IMR-90 (cell line): ENCODE measurements at regions not wholly inside any gene's neighbourhood (a gene's known extent, or its start where the extent isn't known, plus 50 kb on each side); places are given as distances from the start of the nearest gene placed in this dataset.
A peak's percentile ranks its signal among the peaks of the same experiment; 100 is the strongest.

ENCODE experiments used
- ATAC-seq: fragments of 200-7000 bp; cut with Tn5 transposase; 2 replicates; pipeline ENCODE4 v1.9.1; 2020; ENCODE audit warnings: low read depth, mild to moderate bottlenecking, moderate library complexity
- BruUV-seq: library from RNA; stranded (reverse); fragments of 400-500 nt; replicated peaks from 2 replicates; lab custom pipeline; 2021; lab: Mats Ljungman, UMichigan
- CTCF ChIA-PET: fragments of 300-600 bp; formaldehyde crosslinking; extraction: SDS; loops from one replicate; lab custom pipeline; 2021; ENCODE audit warnings: antibody characterized with exemption; lab: Yijun Ruan, JAX
- POLR2A ChIA-PET: fragments of 300-600 bp; sonication (Branson Sonifier 250); formaldehyde crosslinking; loops from one replicate; lab custom pipeline; 2022; ENCODE audit warnings: antibody characterized with exemption; ENCODE audit not compliant: unreplicated experiment; lab: Charles Lee
- DNase-seq: peaks from one replicate; pipeline ENCODE4 v3.0.0; 2013
- H2AFZ ChIP-seq: replicated peaks from 2 replicates; pipeline ENCODE3; 2013; ENCODE audit warnings: low read length, mild to moderate bottlenecking; ENCODE audit not compliant: poor library complexity
- H2AK5ac ChIP-seq: 2 replicates; pipeline ENCODE4 v1.6.1; 2013; ENCODE audit warnings: low read depth, low read length, inconsistent platforms
- H2AK9ac ChIP-seq: replicated peaks from 2 replicates; pipeline ENCODE3; 2013; ENCODE audit warnings: mild to moderate bottlenecking, low read depth, low read length, moderate library complexity; ENCODE audit not compliant: poor library complexity
- H2BK120ac ChIP-seq: 2 replicates; pipeline ENCODE4 v1.6.1; 2013; ENCODE audit warnings: low read depth, low read length, inconsistent platforms
- H2BK15ac ChIP-seq: 3 replicates; pipeline ENCODE4 v1.6.1; 2013; ENCODE audit warnings: low read depth, low read length, inconsistent platforms
- H2BK20ac ChIP-seq: 2 replicates; pipeline ENCODE4 v1.6.1; 2013; ENCODE audit warnings: low read depth, mild to moderate bottlenecking, inconsistent platforms, low read length, moderate library complexity
- H2BK5ac ChIP-seq: 2 replicates; pipeline ENCODE4 v1.6.1; 2013; ENCODE audit warnings: mild to moderate bottlenecking, low read depth, low read length, inconsistent platforms; ENCODE audit not compliant: poor library complexity, severe bottlenecking
- H3K14ac ChIP-seq: replicated peaks from 2 replicates; pipeline ENCODE4 v1.6.1; 2013; ENCODE audit warnings: low read depth, low read length, inconsistent platforms
- H3K18ac ChIP-seq: 2 replicates; pipeline ENCODE4 v1.6.1; 2013; ENCODE audit warnings: low read depth, low read length, control low read depth
- H3K23ac ChIP-seq: 2 replicates; pipeline ENCODE4 v1.6.1; 2013; ENCODE audit warnings: low read depth, low read length, inconsistent platforms
- H3K27ac ChIP-seq: 2 replicates; pipeline ENCODE4 v1.5.1; 2013; ENCODE audit warnings: mild to moderate bottlenecking, control low read depth, low read length; ENCODE audit not compliant: insufficient read depth
- H3K27me3 ChIP-seq: 2 replicates; pipeline ENCODE4 v1.6.1; 2013; ENCODE audit warnings: low read length; ENCODE audit not compliant: control insufficient read depth, insufficient read depth
- H3K36me3 ChIP-seq: 2 replicates; pipeline ENCODE4 v1.6.1; 2013; ENCODE audit warnings: low read length, mixed read lengths; ENCODE audit not compliant: control insufficient read depth, insufficient read depth
- H3K4ac ChIP-seq: 2 replicates; pipeline ENCODE4 v1.6.1; 2013; ENCODE audit warnings: low read depth, low read length, inconsistent platforms
- H3K4me1 ChIP-seq: 2 replicates; pipeline ENCODE4 v1.6.1; 2013; ENCODE audit warnings: low read length, mixed read lengths; ENCODE audit not compliant: control insufficient read depth, insufficient read depth
- H3K4me2 ChIP-seq: 2 replicates; pipeline ENCODE4 v1.6.1; 2013; ENCODE audit warnings: low read depth, mild to moderate bottlenecking, control low read depth, low read length, moderate library complexity
- H3K4me3 ChIP-seq: 2 replicates; pipeline ENCODE4 v1.5.1; 2013; ENCODE audit warnings: low read depth, mild to moderate bottlenecking, control low read depth, low read length, moderate library complexity; ENCODE audit not compliant: insufficient read depth
- H3K56ac ChIP-seq: 2 replicates; pipeline ENCODE4 v1.6.1; 2013; ENCODE audit warnings: low read length, inconsistent platforms; ENCODE audit not compliant: insufficient read depth; ENCODE audit errors: extremely low read depth
- H3K79me1 ChIP-seq, 2 experiments: 2 replicates each; pipeline ENCODE4 v1.6.1; 2013; ENCODE audit warnings: low read length in 2 of 2, inconsistent platforms in 1 of 2, low read depth in 1 of 2
- H3K9ac ChIP-seq: 2 replicates; pipeline ENCODE4 v1.6.1; 2013; ENCODE audit warnings: low read depth, low read length, control low read depth
- H3K9me1 ChIP-seq: 2 replicates; pipeline ENCODE4 v1.6.1; 2013; ENCODE audit warnings: low read length, inconsistent platforms; ENCODE audit not compliant: insufficient read depth
- H3K9me3 ChIP-seq: 2 replicates; pipeline ENCODE4 v1.6.1; 2013; ENCODE audit warnings: low read length; ENCODE audit not compliant: control insufficient read depth, insufficient read depth
- H4K20me1 ChIP-seq: 2 replicates; pipeline ENCODE4 v1.6.1; 2013; ENCODE audit warnings: low read length, inconsistent platforms; ENCODE audit not compliant: insufficient read depth
- H4K5ac ChIP-seq: 2 replicates; pipeline ENCODE4 v1.6.1; 2013; ENCODE audit warnings: mild to moderate bottlenecking, low read depth, low read length, control low read depth
- H4K8ac ChIP-seq, 2 experiments: 2 replicates each; pipeline ENCODE4 v1.6.1; 2013; ENCODE audit warnings: low read depth in 2 of 2, low read length in 2 of 2, control low read depth in 1 of 2, inconsistent platforms in 1 of 2
- H4K91ac ChIP-seq: 2 replicates; pipeline ENCODE4 v1.6.1; 2013; ENCODE audit warnings: low read depth, low read length, inconsistent platforms; ENCODE audit not compliant: insufficient read depth
- CHD1 ChIP-seq: IDR thresholded peaks from 2 replicates; pipeline ENCODE4 v1.6.1; 2012; ENCODE audit warnings: low read depth, low read length, improper control_type of control experiment
- FOS ChIP-seq: fragments of 150-350 bp; IDR thresholded peaks from 2 replicates; pipeline ENCODE4 v1.6.1; 2016; ENCODE audit warnings: low read depth, low read length
- MAFK ChIP-seq: IDR thresholded peaks from 2 replicates; pipeline ENCODE4 v1.6.1; 2012; ENCODE audit warnings: low read depth, low read length, improper control_type of control experiment
- MAZ ChIP-seq: IDR thresholded peaks from 2 replicates; pipeline ENCODE4 v1.6.1; 2012; ENCODE audit warnings: low read depth, mild to moderate bottlenecking, low read length, improper control_type of control experiment, moderate library complexity, borderline replicate concordance
- NFE2L2 ChIP-seq: fragments of 150-350 bp; IDR thresholded peaks from 2 replicates; pipeline ENCODE4 v1.6.1; 2016; ENCODE audit warnings: low read depth, mild to moderate bottlenecking, low read length
- POLR2A ChIP-seq: IDR thresholded peaks from 2 replicates; pipeline ENCODE4 v1.6.1; 2012; ENCODE audit warnings: mild to moderate bottlenecking, low read depth, low read length
- RAD21 ChIP-seq: IDR thresholded peaks from 2 replicates; pipeline ENCODE4 v1.6.1; 2012; ENCODE audit warnings: low read length, improper control_type of control experiment
- RCOR1 ChIP-seq: IDR thresholded peaks from 2 replicates; pipeline ENCODE4 v1.6.1; 2012; ENCODE audit warnings: mild to moderate bottlenecking, low read length, improper control_type of control experiment; ENCODE audit not compliant: insufficient replicate concordance
- WGBS, 2 experiments: methylation state at CpG; one replicate each; pipeline versions ENCODE4 v1.1.5 to v1.1.7; 2013; ENCODE audit warnings: missing lambda C conversion rate in 2 of 2; ENCODE audit not compliant: insufficient read length in 1 of 2; ENCODE audit errors: extremely low coverage in 2 of 2; 5-methylcytosine and 5-hydroxymethylcytosine counted together
- dilution Hi-C: fragments of 300-500 bp; cut with HindIII; formaldehyde crosslinking; loops from one replicate; pipeline ENCODE4 v1.14.3; 2018; ENCODE audit warnings: low sequenced_read_pairs; ENCODE audit not compliant: unreplicated experiment
- in situ Hi-C: fragments of 300-500 bp; cut with MboI; formaldehyde crosslinking; loops from 3 replicates; pipeline ENCODE4 v1.14.3; 2019; ENCODE audit warnings: low sequenced_read_pairs, inconsistent platforms, mixed read lengths
- intact Hi-C: fragments of 100-400 bp; cut with micrococcal nuclease; formaldehyde crosslinking; loops from 2 replicates; pipeline ENCODE4 v1.10.0; 2022
- TF ChIP-seq, protein P1 (sequence below): fragments of 150-350 bp; IDR thresholded peaks from 2 replicates; pipeline ENCODE4 v1.6.1; 2016; ENCODE audit warnings: low read depth, mild to moderate bottlenecking, low read length, moderate library complexity, borderline replicate concordance
- TF ChIP-seq, protein P2 (sequence below): conservative IDR thresholded peaks from 2 replicates; pipeline ENCODE4 v1.5.1; 2012; ENCODE audit warnings: mild to moderate bottlenecking, low read depth, low read length, improper control_type of control experiment
- TF ChIP-seq, protein P3 (sequence below): fragments of 150-350 bp; IDR thresholded peaks from 2 replicates; pipeline ENCODE4 v1.6.1; 2017; ENCODE audit warnings: mild to moderate bottlenecking, antibody characterized with exemption, low read length, low read depth

DNA sequence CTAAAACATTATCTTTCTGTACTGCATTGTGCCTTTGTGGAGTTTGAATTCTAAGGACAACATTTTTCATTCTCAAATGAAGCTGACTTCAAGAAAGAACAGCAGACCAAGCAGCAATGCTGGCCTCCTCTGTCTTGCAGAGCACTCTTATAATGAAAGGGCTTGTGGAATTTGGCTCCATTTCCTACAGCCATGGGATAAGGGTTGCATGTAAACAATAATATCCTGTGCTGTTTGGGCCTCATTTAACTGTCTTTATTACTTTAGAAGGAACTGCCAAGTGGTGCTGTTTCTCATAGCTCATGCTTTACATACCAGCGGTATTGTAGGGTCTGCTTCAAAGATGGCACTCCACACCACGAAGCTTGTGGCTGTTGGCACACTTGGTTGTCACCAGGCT lies 111.4 kb upstream of the EOLA2 start:
- no peak overlapping the region for H3K14ac ChIP-seq
- H2BK120ac ChIP-seq: peak overlapping the region; percentile 44
- peaks cover 6% of the 10 kb centered on the region for H3K4me1 ChIP-seq
- peak overlapping the region; percentile 49; the same call in 1 of the 2 replicates for H3K18ac ChIP-seq
- peak overlapping the region; percentile 28 for H2AFZ ChIP-seq
- H3K4me3 ChIP-seq: no peak overlapping the region
- no peaks in the 10 kb centered on the region for H4K20me1 ChIP-seq
- H4K91ac ChIP-seq: no peak overlapping the region
- BruUV-seq: no TSS peak
- POLR2A ChIA-PET: no interaction called here
- no CpG with 5 or more reads among the region's 2 CpGs for WGBS, 2 experiments
- peak overlapping the region; percentile 73; the same call in 1 of the 2 replicates for H3K27ac ChIP-seq
- H3K79me1 ChIP-seq: no peaks in the 10 kb centered on the region
- H2BK5ac ChIP-seq: peak overlapping the region; percentile 58
- H2AK9ac ChIP-seq: no peak overlapping the region
- peak overlapping the region in 1 of 2 experiments; percentile 26; a peak in 1 of 4 replicates for H4K8ac ChIP-seq
- DNase-seq (peak; percentile 54), ATAC-seq (peak; percentile 83)
- peak overlapping the region; percentile 56; the same call in 1 of the 2 replicates for H2BK20ac ChIP-seq
- H3K4me2 ChIP-seq: no peak overlapping the region; the same call in 1 of the 2 replicates
- H3K36me3 ChIP-seq: no peaks in the 10 kb centered on the region
- H3K4ac ChIP-seq: peak overlapping the region; percentile 45; the same call in 1 of the 2 replicates
- no peak overlapping the region; the same call in 1 of the 2 replicates for H3K56ac ChIP-seq
- peak overlapping the region; percentile 27; the same call in 1 of the 2 replicates for H3K23ac ChIP-seq
- H2BK15ac ChIP-seq: no peak overlapping the region
- peak overlapping the region; percentile 47; the same call in 1 of the 2 replicates for H4K5ac ChIP-seq
- intact Hi-C loops: no loop called here
- CTCF ChIA-PET: interaction anchor here (1.1 to 1.9 kb wide), 2 partner anchors 9 to 316 kb away, joined by 4 read pairs; no protein-coding TSS in a partner anchor
- peak overlapping the region; percentile 27; the same call in 1 of the 2 replicates for H2AK5ac ChIP-seq
- dilution Hi-C loops: no loop called here
- no peak overlapping the region for H3K9ac ChIP-seq
- H3K9me3 ChIP-seq: no peaks in the 10 kb centered on the region
- H3K9me1 ChIP-seq: 0 out of 2 replicates have a peak, but pooled peaks cover 3% of the 10 kb centered on the region
- no peak for TF ChIP-seq MAFK
- no peak for TF ChIP-seq RAD21
- no peak for TF ChIP-seq POLR2A
- no peak for TF ChIP-seq RCOR1
- TF ChIP-seq, protein P1, sequence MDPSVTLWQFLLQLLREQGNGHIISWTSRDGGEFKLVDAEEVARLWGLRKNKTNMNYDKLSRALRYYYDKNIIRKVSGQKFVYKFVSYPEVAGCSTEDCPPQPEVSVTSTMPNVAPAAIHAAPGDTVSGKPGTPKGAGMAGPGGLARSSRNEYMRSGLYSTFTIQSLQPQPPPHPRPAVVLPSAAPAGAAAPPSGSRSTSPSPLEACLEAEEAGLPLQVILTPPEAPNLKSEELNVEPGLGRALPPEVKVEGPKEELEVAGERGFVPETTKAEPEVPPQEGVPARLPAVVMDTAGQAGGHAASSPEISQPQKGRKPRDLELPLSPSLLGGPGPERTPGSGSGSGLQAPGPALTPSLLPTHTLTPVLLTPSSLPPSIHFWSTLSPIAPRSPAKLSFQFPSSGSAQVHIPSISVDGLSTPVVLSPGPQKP: no peak
- TF ChIP-seq, protein P2, sequence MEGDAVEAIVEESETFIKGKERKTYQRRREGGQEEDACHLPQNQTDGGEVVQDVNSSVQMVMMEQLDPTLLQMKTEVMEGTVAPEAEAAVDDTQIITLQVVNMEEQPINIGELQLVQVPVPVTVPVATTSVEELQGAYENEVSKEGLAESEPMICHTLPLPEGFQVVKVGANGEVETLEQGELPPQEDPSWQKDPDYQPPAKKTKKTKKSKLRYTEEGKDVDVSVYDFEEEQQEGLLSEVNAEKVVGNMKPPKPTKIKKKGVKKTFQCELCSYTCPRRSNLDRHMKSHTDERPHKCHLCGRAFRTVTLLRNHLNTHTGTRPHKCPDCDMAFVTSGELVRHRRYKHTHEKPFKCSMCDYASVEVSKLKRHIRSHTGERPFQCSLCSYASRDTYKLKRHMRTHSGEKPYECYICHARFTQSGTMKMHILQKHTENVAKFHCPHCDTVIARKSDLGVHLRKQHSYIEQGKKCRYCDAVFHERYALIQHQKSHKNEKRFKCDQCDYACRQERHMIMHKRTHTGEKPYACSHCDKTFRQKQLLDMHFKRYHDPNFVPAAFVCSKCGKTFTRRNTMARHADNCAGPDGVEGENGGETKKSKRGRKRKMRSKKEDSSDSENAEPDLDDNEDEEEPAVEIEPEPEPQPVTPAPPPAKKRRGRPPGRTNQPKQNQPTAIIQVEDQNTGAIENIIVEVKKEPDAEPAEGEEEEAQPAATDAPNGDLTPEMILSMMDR: no peak
- no peak for TF ChIP-seq CHD1
- TF ChIP-seq, protein P3, sequence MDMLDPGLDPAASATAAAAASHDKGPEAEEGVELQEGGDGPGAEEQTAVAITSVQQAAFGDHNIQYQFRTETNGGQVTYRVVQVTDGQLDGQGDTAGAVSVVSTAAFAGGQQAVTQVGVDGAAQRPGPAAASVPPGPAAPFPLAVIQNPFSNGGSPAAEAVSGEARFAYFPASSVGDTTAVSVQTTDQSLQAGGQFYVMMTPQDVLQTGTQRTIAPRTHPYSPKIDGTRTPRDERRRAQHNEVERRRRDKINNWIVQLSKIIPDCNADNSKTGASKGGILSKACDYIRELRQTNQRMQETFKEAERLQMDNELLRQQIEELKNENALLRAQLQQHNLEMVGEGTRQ: no peak
- TF ChIP-seq MAZ: no peak
- TF ChIP-seq NFE2L2: no peak
- TF ChIP-seq FOS: no peak
- in situ Hi-C loops: no loop called here
- H3K27me3 ChIP-seq: no peaks in the 10 kb centered on the region
